HG03439 (cell line): ENCODE measurements at regions not wholly inside any gene's neighbourhood (a gene's known extent, or its start where the extent isn't known, plus 50 kb on each side); places are given as distances from the start of the nearest gene placed in this dataset.
"Not testable (repeated sequence)": the region's sequence is repeated elsewhere in the genome, so short reads cannot be mapped to it uniquely, and the experiment has no call there.

Experiments used
- ATAC-seq: cut with Tn5 transposase; IDR thresholded peaks from one replicate; pipeline ENCODE4 v1.9.1; 2021; ENCODE audit warnings: mild to moderate bottlenecking, moderate library complexity; ENCODE audit not compliant: unreplicated experiment

- no peak for ATAC-seq
Measured at GRCh38 chr2:212794471-212794870, 255.9 kb upstream of the ERBB4 start.

DNA sequence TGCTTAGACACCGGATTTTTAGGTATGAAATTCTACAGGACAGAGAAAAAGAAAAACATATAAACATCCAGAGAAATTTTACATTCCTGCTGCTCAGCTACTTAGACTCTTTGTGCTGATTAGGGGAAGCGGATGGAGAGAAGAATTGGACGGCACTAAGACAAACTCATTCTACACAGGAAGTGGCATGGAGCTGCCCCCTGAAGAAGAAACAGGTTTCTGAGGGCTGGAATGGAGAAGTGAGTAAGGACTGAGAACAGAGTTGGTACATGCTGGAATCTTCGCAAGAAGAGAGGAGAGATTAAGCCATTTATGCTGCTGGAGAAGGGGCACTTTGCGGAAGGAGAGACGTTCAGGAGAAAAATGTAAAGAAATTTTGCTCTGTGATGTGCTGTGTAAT lies 253.0 kb upstream of the ERBB4 start:
- ATAC-seq = no peak

GRCh38 chr2:212786088-212786487 lies 247.5 kb upstream of the ERBB4 start:
- not testable (repeated sequence) for ATAC-seq

DNA sequence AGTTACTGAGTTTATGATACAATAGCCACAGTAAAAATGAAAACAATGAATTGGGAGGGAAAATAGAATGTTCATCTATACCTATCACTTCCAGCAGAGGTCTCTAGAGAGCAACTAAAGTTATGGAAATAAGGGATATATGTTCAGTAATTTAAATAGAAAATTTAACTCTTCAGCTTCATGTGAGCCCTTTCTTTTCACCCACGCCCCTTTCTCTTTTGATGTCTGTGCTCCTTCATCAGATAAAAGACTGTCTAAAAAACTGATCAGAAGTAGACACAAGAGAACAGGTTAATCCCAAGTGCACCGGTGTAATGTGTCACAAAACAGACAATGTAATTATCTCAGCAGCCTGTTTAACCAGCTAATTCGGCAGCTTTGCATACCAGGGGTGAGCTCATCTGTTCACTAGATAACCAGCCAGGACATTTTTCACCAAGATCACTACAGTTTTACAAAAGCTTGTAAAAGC lies 238.5 kb upstream of the ERBB4 start:
- no peak for ATAC-seq

- ATAC-seq = no peak
Measured at GRCh38 chr2:212773808-212774339, 235.3 kb upstream of the ERBB4 start.

DNA sequence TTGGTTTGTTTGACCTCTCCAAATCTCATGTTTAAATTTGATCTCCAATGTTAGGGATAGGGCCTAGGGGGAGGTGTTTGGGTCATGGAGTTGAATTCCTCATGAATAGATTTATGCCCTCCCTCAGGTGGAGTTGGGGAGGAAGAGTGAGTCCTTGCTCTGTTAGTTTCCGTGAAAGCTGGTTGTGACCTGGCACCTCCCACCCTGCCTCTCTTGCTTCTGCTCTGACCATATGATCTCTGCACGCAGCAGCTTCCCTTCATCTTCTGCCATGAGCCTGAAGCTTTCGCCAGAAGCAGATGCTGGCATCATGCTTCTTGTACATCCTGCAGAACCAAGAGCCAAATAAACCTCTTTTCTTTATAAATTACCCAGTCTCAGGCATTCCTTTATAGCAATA lies 231.6 kb upstream of the ERBB4 start:
- ATAC-seq = no peak

GRCh38 chr2:212766921-212767320 lies 228.3 kb upstream of the ERBB4 start:
- ATAC-seq = no peak

- ATAC-seq = no peak
Measured at GRCh38 chr2:212752730-212753351, 214.2 kb upstream of the ERBB4 start.

DNA sequence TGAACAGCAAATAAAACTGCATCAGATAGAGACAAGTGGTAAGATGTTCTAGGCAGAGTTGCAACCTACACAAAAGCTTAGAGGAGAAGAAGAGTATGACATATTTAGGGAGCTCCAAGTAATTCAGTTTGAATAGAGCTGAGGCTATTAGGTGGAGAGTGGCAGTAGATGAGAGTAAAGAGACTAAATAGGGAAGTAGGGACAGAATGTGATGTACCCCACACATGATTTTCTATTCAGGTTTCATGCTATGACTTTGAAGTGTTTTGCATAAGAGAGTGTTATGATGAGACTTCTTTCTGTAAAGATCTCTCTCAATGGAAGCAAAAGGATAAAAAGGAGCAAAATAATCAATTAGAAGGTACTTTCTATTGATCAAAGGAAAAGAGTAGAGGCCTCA lies 206.8 kb upstream of the ERBB4 start:
- no peak for ATAC-seq

DNA sequence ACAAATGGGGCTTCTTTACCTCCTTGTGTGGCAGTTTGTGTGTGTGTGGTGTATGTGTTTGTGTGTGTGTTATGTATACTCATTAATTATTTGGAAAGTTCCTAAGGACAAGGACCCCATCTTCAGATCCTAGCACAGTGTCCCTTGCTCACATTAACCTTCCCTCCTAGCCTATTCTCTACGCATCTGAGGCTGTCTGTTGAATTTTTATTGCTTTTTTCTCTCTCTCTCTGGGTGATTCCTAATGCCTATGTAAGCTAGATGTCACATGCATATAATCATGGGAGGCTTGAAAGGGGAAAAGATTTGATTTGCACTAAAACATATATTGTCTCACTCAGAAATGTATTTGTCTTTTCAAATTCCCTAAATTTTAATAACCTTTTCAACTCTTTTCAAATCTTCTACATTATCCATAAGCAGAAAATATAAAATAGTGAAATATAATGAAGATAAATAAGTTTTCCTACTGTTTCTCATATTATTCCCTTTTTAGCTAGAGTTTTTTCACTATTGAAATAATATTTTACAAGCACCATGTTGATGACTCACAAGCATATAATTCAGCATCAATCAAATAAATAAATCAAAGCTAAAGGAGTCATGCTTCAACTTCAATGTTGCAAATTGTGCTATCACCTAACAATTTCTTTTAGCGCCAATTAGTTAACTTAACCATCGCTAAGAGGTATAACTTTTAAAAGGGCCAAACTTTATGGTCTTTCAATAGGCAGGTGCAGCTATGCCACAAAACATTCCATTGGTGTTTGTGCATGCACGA lies 199.0 kb upstream of the ERBB4 start:
- no peak for ATAC-seq

DNA sequence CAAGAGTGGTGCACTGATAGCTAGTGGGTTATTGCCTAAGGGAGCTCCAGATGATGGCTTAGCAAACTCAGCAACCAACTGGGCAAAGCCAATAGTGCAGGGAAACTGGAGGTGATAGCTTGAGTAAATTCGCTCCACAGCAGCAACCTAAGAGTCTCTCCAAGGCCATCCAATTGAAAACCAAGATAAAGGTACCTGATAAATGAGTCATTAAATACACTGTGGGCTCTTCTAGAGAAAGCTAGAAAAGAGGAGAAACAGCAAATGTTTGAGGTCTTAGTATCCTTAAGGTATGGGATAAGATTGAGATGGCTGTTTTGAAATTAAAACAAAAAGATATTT lies 197.8 kb upstream of the ERBB4 start:
- no peak for ATAC-seq

GRCh38 chr2:212733273-212733672 lies 194.7 kb upstream of the ERBB4 start:
- no peak for ATAC-seq

- ATAC-seq = no peak
Measured at GRCh38 chr2:212732860-212733259, 194.3 kb upstream of the ERBB4 start.

DNA sequence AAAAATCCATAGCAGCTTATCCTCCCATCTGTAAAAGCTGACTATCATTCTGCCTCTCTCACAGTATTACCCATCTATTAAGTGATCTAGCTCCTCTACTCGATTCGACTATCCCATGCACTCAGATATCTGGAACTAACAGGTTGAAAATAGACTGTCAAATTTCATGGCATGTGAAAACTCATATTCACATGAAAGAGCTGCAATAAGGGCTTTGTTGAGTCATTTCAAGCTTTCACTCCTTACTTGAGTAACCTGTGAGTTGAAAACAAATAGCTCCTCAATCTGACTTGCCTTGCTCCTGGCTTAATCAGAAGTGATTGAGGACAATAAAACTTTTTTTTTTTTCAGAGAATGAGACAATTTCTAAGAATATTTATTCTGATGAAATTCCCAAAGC lies 192.4 kb upstream of the ERBB4 start:
- peak; percentile 79 for ATAC-seq

GRCh38 chr2:212728717-212729116 lies 190.1 kb upstream of the ERBB4 start:
- ATAC-seq = no peak

DNA sequence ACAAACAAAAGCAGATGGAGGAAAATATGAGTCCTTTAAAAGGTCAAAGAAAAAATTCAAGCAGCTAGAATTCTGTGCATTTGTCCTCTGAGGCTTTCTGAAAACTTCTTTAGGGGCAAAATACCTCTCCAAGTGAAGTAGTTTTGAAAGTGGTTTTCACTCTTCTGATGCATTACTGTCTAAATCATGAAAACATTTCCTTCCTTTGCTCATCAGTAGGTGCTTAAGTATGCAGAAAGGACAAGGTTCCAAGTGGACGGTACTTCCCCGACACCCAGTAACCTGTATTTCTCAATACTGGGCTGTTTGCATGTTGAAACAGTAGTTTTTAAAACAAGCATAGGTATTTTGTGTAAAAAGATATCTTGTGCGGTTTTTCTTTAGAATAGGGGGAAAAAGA lies 189.1 kb upstream of the ERBB4 start:
- peak; percentile 69 for ATAC-seq

- no peak for ATAC-seq
Measured at GRCh38 chr2:212726403-212726802, 187.8 kb upstream of the ERBB4 start.

GRCh38 chr2:212725180-212725579 lies 186.6 kb upstream of the ERBB4 start:
- ATAC-seq = no peak

GRCh38 chr2:212723226-212723625 lies 184.6 kb upstream of the ERBB4 start:
- ATAC-seq = no peak

- no peak for ATAC-seq
Measured at GRCh38 chr2:212722046-212722445, 183.4 kb upstream of the ERBB4 start.

GRCh38 chr2:212721026-212721451 lies 182.4 kb upstream of the ERBB4 start:
- no peak for ATAC-seq

GRCh38 chr2:212715411-212715810 lies 176.8 kb upstream of the ERBB4 start:
- not testable (repeated sequence) for ATAC-seq
